Ovary (tissue), 7 donors: ENCODE measurements at regions not wholly inside any gene's neighbourhood (a gene's known extent, or its start where the extent isn't known, plus 50 kb on each side); places are given as distances from the start of the nearest gene placed in this dataset.
"Not testable (repeated sequence)": the region's sequence is repeated elsewhere in the genome, so short reads cannot be mapped to it uniquely, and the experiment has no call there.

Source experiments
- DNase-seq, 5 donors: peaks; one replicate each; pipeline ENCODE4 v3.0.0-alpha.2; 2019 to 2020
- H3K27ac ChIP-seq, 2 donors: fragments of 200-600 bp; one replicate each; pipeline versions ENCODE4 v1.5.1 to v1.8.0; 2019 to 2022
- H3K27me3 ChIP-seq: fragments of 200-600 bp; one replicate; pipeline ENCODE4 v1.8.0; 2022
- H3K36me3 ChIP-seq: fragments of 200-600 bp; sonication (generic); one replicate; pipeline ENCODE4 v1.5.1; 2019
- H3K4me1 ChIP-seq: one replicate; pipeline ENCODE4 v1.8.1; 2013; ENCODE audit warnings: mild to moderate bottlenecking, moderate library complexity; ENCODE audit not compliant: insufficient read depth
- H3K4me3 ChIP-seq: fragments of 200-600 bp; sonication (generic); one replicate; pipeline ENCODE4 v1.5.1; 2017
- H3K9me3 ChIP-seq, 2 donors: fragments of 200-600 bp in 1 of 2; sonication (generic) in 1 of 2; one replicate each; pipeline versions ENCODE4 v1.5.1 to v1.8.1; 2013 to 2019; ENCODE audit warnings: mild to moderate bottlenecking in 1 of 2, moderate library complexity in 1 of 2
- EP300 ChIP-seq: sonication (generic); formaldehyde crosslinking; IDR thresholded peaks from one replicate; pipeline ENCODE4 v1.6.1; 2017; ENCODE audit warnings: antibody characterized with exemption
- POLR2A ChIP-seq: fragments of 450-650 bp; IDR thresholded peaks from one replicate; pipeline ENCODE4 v1.6.1; 2017; ENCODE audit warnings: antibody characterized with exemption, mild to moderate bottlenecking, moderate library complexity
- WGBS, 3 donors: extraction: QIAGEN DNeasy Blood & Tissue Kit in 1 of 3; methylation state at CpG; one replicate each; pipeline versions ENCODE4 v1.1.5 to v1.1.7; 2013 to 2017; 5-methylcytosine and 5-hydroxymethylcytosine counted together
- intact Hi-C, 4 donors: fragments of 100-400 bp; cut with DNase I; formaldehyde crosslinking; loops; one replicate each; pipeline versions ENCODE4 v1.11.0 to v1.15.1; 2022 to 2023
- TF ChIP-seq, protein P1 (sequence below), 3 donors: fragments of 450-650 bp in 2 of 3; fragments of 200-600 bp in 1 of 3; IDR thresholded peaks; one replicate each; pipeline versions ENCODE4 v1.5.1 to v1.8.0; 2016 to 2022; ENCODE audit warnings: antibody characterized with exemption in 3 of 3, mild to moderate bottlenecking in 1 of 3
- donor health status: DM: no; HTN: no; CAD: no; lungs with moderate emphysema.
- donor health status: DM: no; HTN: no; CAD: no.
- donor health status: Bipolar disorder and iron deficiency.
- donor health status: DM: no; HTN: no; CAD: no.
- donor health status: DM: yes; HTN: yes; CAD: no.

DNA sequence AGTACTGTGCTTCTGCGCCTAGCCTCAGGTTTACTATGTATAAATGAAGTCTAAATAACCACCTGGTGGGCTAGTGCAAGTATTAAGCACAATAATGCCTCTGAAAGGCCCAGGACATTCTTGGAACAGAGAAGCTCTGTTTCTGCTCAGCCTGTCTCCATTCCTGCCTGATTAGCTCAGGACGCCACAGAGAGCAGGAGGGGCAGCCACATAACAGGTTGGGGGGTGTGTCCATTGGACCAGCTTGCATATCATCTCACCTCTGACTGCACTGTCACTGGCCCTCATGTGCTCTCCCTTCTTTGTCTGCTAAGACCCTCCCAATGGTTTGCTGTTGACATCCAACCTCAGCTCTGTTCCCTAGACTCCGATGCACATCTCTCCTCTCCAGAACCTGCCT, 52.8 kb upstream of the IKZF1 start:
- no peak overlapping the region for H3K4me3 ChIP-seq
- H3K36me3 ChIP-seq, result no peaks in the 10 kb centered on the region
- H3K27me3 ChIP-seq, result no peaks in the 10 kb centered on the region
- no peak overlapping the region for H3K27ac ChIP-seq
- TF ChIP-seq, protein P1, sequence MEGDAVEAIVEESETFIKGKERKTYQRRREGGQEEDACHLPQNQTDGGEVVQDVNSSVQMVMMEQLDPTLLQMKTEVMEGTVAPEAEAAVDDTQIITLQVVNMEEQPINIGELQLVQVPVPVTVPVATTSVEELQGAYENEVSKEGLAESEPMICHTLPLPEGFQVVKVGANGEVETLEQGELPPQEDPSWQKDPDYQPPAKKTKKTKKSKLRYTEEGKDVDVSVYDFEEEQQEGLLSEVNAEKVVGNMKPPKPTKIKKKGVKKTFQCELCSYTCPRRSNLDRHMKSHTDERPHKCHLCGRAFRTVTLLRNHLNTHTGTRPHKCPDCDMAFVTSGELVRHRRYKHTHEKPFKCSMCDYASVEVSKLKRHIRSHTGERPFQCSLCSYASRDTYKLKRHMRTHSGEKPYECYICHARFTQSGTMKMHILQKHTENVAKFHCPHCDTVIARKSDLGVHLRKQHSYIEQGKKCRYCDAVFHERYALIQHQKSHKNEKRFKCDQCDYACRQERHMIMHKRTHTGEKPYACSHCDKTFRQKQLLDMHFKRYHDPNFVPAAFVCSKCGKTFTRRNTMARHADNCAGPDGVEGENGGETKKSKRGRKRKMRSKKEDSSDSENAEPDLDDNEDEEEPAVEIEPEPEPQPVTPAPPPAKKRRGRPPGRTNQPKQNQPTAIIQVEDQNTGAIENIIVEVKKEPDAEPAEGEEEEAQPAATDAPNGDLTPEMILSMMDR (IDR thresholded peaks at IDR 0.05), result no peak
- no peak for TF ChIP-seq POLR2A
- TF ChIP-seq EP300, result no peak
- H3K4me1 ChIP-seq, result no peaks in the 10 kb centered on the region
- no peak for DNase-seq
- intact Hi-C loops, result no loop called here
- WGBS, 3 donors, result 78 to 83% (median 79%) methylated on average over 3 of the region's 3 CpGs
- H3K9me3 ChIP-seq, result no peaks in the 10 kb centered on the region

DNA sequence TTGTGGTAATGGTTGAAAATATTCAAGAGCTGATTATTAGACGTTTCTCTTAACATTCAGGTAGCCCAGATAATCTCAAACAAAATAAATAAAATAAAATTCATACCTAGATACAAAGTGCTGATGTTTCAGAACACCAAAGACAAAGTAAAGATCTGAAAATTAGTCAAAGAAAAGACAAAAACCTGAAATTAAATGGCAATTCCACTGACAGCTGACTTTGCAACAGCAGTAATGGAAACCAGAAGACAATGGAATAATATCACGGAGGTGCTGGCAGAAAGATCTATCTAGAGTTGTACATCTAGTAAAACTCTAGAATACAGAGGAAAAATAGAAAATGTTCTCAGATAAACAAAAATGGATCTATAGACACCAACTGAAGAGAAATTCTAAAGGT, 58.0 kb upstream of the IKZF1 start:
- H3K4me3 ChIP-seq, result no peak overlapping the region
- no peaks in the 10 kb centered on the region for H3K36me3 ChIP-seq
- DNase-seq, result no peak
- H3K9me3 ChIP-seq, result no peaks in the 10 kb centered on the region
- 48 to 61% (median 54%) methylated on average over 2 of the region's 2 CpGs for WGBS, 3 donors
- intact Hi-C loops, result no loop called here
- TF ChIP-seq, protein P1 (IDR thresholded peaks at IDR 0.05), result no peak
- TF ChIP-seq POLR2A, result no peak
- no peak for TF ChIP-seq EP300
- H3K27me3 ChIP-seq, result no peaks in the 10 kb centered on the region
- H3K27ac ChIP-seq, result no peak overlapping the region
- no peaks in the 10 kb centered on the region for H3K4me1 ChIP-seq

DNA sequence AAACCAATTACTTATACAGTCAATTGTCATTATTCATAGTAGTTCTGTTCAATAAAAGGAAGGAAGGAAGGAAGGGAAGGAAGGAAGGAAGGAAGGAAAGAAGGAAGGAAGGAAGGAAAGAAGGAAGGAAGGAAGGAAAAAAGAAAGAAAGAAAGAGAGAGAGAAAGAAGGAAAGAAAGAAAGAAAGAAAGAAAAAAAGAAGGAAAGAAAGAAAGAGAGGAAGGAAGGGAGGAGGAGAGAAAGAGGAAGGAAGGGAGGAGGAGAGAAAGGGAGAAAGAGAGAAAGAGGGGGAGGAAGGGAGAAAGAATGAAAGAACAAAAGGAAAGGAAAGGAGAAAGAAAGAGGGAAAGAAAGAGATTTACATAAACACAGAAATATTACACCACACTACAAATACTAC, 62.4 kb upstream of the IKZF1 start:
- H3K27me3 ChIP-seq, intact Hi-C loops, H3K4me1 ChIP-seq, H3K4me3 ChIP-seq, H3K36me3 ChIP-seq, H3K9me3 ChIP-seq, H3K27ac ChIP-seq, DNase-seq: not testable (repeated sequence)

DNA sequence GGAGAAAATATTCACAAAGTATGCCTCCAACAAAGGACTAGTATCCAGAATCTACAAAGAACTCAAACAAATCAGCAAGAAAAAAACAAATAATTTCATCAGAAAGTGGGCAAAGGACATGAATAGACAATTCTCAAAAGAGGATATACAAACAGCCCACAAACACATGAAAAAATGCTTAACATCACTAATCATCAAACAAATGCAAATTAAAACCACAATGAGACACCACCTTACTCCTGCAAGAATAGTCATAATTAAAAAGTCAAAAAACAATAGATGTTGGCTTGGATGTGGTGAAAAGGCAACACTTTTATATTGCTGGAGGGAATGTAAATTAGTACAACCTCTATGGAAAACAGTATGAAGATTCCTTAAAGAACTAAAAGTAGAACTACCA, 63.8 kb upstream of the IKZF1 start:
- H3K9me3 ChIP-seq, H3K4me3 ChIP-seq, H3K4me1 ChIP-seq, DNase-seq, H3K36me3 ChIP-seq, H3K27ac ChIP-seq, H3K27me3 ChIP-seq, intact Hi-C loops: not testable (repeated sequence)

DNA sequence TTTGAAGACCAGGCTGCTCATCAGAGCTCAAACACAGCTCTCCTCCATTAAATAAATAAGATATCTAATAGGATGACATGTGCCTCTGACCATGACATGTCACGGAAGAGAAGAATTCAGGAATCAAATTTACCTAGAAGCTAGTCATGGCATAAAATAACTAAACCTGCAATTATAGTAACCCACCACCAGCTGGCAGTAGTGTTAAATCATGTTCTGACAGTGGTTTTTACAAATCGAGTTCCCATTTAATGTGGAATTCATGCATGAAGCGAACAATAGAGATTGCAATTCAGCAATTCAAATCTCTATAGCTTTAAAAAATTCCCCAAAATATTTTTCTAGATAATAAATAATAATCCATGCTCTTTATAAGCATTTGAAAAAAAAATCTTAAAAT, 74.6 kb upstream of the IKZF1 start:
- H3K9me3 ChIP-seq, result no peaks in the 10 kb centered on the region
- TF ChIP-seq POLR2A (no peak), EP300 (no peak)
- TF ChIP-seq, protein P1 (IDR thresholded peaks at IDR 0.05), result no peak
- no peak for DNase-seq
- H3K4me3 ChIP-seq, result no peak overlapping the region
- 72 to 82% (median 73%) methylated on average over 3 of the region's 3 CpGs for WGBS, 3 donors
- H3K4me1 ChIP-seq, result no peaks in the 10 kb centered on the region
- no peak overlapping the region for H3K27ac ChIP-seq
- no peaks in the 10 kb centered on the region for H3K27me3 ChIP-seq
- intact Hi-C loops, result no loop called here
- no peaks in the 10 kb centered on the region for H3K36me3 ChIP-seq

DNA sequence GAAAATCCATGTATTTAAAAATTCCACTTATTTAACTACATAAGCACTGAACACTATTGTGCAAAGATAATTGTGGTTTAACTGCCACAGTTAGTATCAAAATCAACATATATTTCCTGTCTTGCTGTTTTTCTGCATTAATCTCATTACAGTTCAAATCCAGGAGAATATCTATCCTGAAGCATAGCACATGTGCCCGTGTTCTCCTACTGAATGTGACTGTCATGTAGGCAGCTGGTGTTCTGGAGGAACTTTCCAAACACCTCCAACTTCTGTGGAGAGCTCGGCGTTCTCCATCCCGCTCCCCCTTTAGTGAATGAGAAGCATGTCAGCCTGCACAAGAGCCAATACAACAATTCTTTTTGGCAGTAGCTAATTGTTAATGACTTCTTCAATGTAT, 76.4 kb upstream of the IKZF1 start:
- no peak overlapping the region for H3K27ac ChIP-seq
- H3K36me3 ChIP-seq, result no peaks in the 10 kb centered on the region
- 51 to 68% (median 54%) methylated on average over 4 of the region's 4 CpGs for WGBS, 3 donors
- no peaks in the 10 kb centered on the region for H3K4me1 ChIP-seq
- intact Hi-C loops, result no loop called here
- H3K9me3 ChIP-seq, result no peaks in the 10 kb centered on the region
- no peak overlapping the region for H3K4me3 ChIP-seq
- no peaks in the 10 kb centered on the region for H3K27me3 ChIP-seq
- TF ChIP-seq POLR2A (no peak), EP300 (no peak)
- TF ChIP-seq, protein P1 (IDR thresholded peaks at IDR 0.05), result no peak
- no peak for DNase-seq
